C4-2B (cell line): ENCODE measurements at regions not wholly inside any gene's neighbourhood (a gene's known extent, or its start where the extent isn't known, plus 50 kb on each side); places are given as distances from the start of the nearest gene placed in this dataset.
"Not testable (repeated sequence)": the region's sequence is repeated elsewhere in the genome, so short reads cannot be mapped to it uniquely, and the experiment has no call there.

Experiments
- ZFX ChIP-seq: fragments of 450-650 bp; IDR thresholded peaks from 2 replicates; pipeline ENCODE4 v1.6.1; 2017
- TF ChIP-seq, protein P1 (sequence below): fragments of 450-650 bp; conservative IDR thresholded peaks from 2 replicates; pipeline ENCODE4 v1.5.1; 2017; ENCODE audit warnings: mild to moderate bottlenecking

DNA sequence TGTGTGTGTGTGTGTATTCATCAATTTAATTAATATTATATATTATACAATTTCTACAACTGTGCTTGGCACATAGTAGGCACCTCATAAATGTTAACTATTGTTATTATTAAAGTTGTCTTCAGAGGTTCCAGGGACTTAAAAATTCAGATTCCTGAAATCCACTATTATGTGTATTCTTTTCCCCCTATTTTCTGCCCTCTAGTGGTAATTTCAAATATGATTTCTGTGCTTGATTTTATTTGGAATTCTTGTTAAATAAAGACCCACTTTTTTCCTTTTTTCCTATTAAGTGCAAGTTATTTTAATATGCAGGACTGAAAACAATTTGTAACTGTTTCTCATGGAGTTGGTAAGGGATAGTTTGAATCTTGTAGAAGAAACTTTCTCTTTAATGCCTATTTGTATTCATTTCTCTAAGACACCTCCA is 72.0 kb upstream of the EMB start:
- TF ChIP-seq, protein P1, sequence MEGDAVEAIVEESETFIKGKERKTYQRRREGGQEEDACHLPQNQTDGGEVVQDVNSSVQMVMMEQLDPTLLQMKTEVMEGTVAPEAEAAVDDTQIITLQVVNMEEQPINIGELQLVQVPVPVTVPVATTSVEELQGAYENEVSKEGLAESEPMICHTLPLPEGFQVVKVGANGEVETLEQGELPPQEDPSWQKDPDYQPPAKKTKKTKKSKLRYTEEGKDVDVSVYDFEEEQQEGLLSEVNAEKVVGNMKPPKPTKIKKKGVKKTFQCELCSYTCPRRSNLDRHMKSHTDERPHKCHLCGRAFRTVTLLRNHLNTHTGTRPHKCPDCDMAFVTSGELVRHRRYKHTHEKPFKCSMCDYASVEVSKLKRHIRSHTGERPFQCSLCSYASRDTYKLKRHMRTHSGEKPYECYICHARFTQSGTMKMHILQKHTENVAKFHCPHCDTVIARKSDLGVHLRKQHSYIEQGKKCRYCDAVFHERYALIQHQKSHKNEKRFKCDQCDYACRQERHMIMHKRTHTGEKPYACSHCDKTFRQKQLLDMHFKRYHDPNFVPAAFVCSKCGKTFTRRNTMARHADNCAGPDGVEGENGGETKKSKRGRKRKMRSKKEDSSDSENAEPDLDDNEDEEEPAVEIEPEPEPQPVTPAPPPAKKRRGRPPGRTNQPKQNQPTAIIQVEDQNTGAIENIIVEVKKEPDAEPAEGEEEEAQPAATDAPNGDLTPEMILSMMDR, result peak; percentile 71
- not testable (repeated sequence) for TF ChIP-seq ZFX
